ENCODE measurements at regions not wholly inside any gene's neighbourhood (a gene's known extent, or its start where the extent isn't known, plus 50 kb on each side); places are given as distances from the start of the nearest gene placed in this dataset.

DNA sequence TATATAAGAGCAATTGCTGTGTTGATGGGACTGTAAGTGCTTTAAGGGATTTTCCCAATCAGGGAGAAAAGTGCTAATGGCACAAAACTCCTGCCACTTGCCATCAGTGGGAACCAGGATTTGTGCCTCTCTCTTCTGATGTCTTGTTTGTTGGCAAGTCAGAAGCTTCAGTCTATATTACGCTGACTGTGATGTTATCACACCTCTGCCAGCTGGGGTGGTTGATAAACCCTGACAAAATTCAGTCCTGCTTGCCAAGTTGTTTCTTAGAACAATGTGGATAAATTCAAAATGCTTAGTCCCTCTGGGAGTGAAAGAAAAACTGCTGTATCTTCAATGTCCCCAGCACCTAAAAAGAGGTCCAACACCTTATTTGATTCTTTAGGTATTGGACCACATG lies 161.4 kb upstream of the FBXL7 start:
- TF ChIP-seq, protein P1, sequence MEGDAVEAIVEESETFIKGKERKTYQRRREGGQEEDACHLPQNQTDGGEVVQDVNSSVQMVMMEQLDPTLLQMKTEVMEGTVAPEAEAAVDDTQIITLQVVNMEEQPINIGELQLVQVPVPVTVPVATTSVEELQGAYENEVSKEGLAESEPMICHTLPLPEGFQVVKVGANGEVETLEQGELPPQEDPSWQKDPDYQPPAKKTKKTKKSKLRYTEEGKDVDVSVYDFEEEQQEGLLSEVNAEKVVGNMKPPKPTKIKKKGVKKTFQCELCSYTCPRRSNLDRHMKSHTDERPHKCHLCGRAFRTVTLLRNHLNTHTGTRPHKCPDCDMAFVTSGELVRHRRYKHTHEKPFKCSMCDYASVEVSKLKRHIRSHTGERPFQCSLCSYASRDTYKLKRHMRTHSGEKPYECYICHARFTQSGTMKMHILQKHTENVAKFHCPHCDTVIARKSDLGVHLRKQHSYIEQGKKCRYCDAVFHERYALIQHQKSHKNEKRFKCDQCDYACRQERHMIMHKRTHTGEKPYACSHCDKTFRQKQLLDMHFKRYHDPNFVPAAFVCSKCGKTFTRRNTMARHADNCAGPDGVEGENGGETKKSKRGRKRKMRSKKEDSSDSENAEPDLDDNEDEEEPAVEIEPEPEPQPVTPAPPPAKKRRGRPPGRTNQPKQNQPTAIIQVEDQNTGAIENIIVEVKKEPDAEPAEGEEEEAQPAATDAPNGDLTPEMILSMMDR (IDR thresholded peaks at IDR 0.05), result no peak
- no peak for TF ChIP-seq POLR2A (IDR thresholded peaks at IDR 0.05)
- TF ChIP-seq EP300 (IDR thresholded peaks at IDR 0.05), result no peak
